Stimulated activated CD4-positive, alpha-beta T cell treated with anti-CD3 and anti-CD28 coated beads, Interleukin-4, amount 100 ng/mL, for 48 hours (primary cell): ENCODE measurements at regions not wholly inside any gene's neighbourhood (a gene's known extent, or its start where the extent isn't known, plus 50 kb on each side); places are given as distances from the start of the nearest gene placed in this dataset.

Experiments used
- DNase-seq, 2 donors: peaks; one replicate each; pipeline ENCODE4 v3.0.0-alpha.2; 2020; ENCODE audit warnings: low read depth in 2 of 2

DNA sequence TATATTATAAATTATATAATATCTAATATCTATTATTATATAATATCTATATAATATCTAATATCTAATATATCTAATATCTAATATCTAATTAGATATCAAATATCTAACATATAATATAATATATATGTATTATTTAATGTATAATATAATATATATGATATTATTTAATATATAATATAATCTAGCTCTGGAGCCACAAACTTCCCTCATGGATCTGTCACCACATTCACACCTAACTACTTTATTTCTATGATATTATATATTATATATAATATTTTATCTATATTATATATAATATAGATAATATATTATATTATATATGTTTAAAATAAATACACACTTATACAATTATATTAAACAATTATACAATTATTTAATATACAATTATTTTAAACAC is 667.5 kb downstream of the KCTD8 start:
- DNase-seq = no peak

GRCh38 chr4:43782391-43782790 is 666.2 kb downstream of the KCTD8 start:
- no peak for DNase-seq

- no peak for DNase-seq
Measured at GRCh38 chr4:43816116-43816515, 632.5 kb downstream of the KCTD8 start.

DNA sequence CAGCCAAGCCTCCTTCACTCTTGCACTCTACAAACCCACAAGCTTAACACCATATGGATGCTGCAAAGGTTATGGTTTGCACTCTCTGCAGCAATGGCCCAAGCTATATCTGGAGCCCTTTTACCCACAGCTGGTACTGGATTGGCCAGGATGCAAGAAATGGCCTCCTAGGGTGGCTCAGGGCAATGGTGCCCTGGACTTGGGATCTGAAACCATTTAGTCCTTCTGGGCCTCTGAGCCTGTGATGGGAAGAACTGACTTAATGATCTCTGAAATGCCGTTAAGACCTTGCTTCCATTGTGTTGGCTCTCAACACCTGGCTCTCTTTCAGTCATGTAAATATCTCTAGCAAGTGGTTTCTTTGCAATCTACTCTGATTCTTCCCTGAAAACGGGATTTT is 626.0 kb downstream of the KCTD8 start:
- DNase-seq = no peak

DNA sequence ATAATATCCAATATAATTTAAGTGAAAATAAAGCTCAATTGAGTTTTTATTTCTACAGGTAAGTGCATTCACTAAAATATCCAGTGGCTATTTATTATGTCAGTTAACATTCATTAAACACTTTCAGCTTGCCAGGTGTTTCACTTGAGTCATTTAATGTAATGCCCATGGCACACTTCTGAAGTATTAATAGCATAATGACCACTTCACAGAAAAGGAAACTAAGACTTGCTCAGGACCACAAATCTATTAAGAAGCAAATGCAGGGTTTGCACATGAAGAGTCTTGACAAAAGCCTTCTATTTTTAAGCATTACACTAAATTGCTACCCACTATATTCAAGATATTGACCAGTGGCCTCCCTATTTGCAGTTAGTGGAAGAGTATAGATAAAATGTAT is 612.7 kb downstream of the KCTD8 start:
- no peak for DNase-seq

DNA sequence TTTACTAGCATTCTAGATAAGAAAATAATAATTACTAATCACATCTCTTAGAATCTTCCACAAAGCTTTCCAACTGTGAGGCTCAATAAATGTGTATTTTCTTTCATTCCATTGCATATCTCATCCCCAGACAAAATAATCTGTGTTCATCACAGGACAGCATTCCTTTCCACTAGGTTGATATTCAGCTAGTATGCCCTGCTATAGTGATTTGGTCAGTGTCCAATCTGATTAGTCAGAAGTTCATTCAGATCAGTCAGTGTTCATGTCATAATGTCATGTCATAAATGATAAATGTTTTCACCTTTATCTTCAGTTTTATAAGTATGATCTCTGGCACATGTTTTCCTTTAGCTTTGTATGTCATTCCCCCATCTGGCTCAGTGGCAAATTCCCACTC is 611.4 kb downstream of the KCTD8 start:
- no peak for DNase-seq

GRCh38 chr4:43837604-43838003 is 611.0 kb downstream of the KCTD8 start:
- no peak for DNase-seq

- no peak for DNase-seq
Measured at GRCh38 chr4:43842594-43842993, 606.0 kb downstream of the KCTD8 start.

DNA sequence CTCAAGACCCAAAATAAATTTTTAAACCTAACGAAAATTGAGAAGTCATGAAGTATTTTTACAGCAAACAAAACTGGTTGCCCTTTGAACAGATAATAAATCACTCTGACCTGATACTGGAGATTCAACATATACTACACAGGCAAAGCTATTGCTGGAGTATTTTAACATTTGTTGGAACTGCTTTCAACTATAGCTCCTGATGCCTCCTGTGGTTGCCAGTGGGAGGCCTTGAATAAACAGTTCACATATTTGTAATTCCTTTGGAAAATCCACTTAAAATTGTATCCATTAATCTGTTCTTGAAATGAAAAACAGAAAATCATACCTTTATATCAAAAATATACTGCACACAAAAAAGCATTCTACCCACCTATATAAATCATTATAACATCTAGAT is 605.1 kb downstream of the KCTD8 start:
- DNase-seq = no peak

DNA sequence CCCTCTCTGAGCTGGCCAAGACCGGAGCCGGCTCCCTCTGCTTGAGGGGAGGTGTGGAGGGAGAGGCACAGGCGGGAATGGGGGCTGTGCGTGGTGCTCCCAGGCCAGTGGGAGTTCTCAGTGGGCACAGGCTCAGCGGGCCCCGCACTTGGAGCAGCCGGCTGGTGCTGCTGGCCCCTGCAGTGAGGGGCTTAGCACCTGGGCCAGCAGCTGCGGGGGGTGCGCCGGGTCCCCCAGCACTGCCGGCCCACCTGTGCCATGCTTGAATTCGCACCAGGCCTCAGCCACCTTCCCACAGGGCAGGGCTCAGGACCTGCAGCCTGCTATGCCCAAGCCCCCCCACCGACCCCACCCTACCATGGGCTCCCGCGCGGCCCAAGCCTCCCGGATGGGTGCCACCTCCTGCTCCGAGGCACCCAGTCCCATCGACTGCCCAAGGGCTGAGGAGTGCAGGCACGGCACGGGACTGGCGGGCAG is 602.5 kb downstream of the KCTD8 start:
- DNase-seq = no peak

DNA sequence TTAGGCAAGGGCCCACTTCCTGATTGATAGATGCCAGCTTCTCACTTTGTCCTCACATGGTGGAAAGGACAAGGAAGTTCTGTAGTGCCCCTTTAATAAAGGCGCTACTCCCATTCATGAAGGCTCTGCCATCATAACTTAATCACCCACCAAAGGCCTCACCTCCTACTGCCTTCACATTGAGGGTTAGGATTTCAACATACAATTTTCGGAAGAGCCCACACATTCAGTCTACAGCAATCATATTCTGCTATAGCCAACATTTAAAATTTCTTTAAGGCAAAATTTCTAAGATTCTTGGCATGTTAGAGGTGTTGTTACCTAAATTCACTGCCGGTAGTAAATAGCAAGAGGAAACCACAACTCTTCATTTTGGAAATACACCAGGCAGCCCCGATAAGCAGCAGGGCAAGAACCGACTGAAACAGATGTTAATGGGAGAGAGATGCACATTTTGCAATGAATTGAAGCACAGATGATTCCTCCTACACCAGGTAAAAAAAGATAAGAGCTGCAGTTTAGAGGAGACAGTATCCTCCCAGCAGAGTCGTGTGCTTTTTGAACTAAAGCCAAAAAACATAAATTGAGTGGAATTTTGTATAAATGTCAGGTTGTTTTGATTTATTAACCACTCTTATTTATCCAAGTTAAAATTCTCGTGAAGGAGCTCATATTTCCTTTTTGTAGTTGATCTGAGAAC is 594.9 kb downstream of the KCTD8 start:
- DNase-seq = no peak

- no peak for DNase-seq
Measured at GRCh38 chr4:43855283-43855682, 593.3 kb downstream of the KCTD8 start.

- DNase-seq = no peak
Measured at GRCh38 chr4:43864616-43865146, 583.9 kb downstream of the KCTD8 start.

DNA sequence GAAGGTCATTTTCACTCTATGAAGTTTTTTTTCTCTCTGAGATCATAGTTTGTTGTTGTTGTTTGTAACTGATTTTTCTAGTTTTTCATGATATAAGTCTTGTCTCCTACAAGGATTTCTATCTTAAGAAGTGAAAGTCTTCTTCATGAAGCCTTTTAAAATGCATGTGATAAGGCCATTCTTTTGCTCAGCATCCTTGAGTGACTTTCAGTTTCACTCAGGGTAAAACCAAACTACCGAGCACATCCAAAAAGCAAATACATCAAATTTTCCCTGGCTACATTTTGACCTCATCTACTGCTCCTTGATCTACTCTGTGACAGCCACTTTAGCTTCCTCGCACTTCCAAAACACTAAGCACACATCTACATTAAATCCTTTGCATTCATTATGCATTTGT is 580.7 kb downstream of the KCTD8 start:
- no peak for DNase-seq

- DNase-seq = no peak
Measured at GRCh38 chr4:43875655-43876054, 573.0 kb downstream of the KCTD8 start.

- no peak for DNase-seq
Measured at GRCh38 chr4:43882470-43882869, 566.1 kb downstream of the KCTD8 start.

DNA sequence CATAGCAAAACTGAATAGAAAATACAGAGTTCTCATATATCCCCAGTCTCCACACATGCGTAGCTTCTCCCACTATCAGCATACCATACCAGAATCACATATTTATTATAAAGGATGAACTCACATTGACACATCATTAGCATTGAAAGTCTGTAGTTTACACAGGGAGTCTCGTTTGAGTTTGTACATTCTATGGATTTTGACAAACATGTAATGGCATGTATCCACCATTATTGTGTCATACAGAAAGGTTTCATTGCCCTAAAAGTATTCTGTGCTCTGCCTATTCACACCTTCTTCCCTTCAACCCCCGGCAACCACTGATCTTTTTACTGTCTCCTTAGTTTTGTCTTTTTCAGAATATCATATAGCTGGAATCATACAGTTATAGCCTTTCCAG is 562.4 kb downstream of the KCTD8 start:
- DNase-seq = no peak

- no peak for DNase-seq
Measured at GRCh38 chr4:43898836-43899235, 549.8 kb downstream of the KCTD8 start.

GRCh38 chr4:43903456-43903855 is 545.2 kb downstream of the KCTD8 start:
- DNase-seq = no peak

GRCh38 chr4:43918377-43918776 is 530.2 kb downstream of the KCTD8 start:
- DNase-seq = no peak

- DNase-seq = no peak
Measured at GRCh38 chr4:43932448-43932847, 516.2 kb downstream of the KCTD8 start.

- no peak for DNase-seq
Measured at GRCh38 chr4:43943998-43944397, 504.6 kb downstream of the KCTD8 start.

DNA sequence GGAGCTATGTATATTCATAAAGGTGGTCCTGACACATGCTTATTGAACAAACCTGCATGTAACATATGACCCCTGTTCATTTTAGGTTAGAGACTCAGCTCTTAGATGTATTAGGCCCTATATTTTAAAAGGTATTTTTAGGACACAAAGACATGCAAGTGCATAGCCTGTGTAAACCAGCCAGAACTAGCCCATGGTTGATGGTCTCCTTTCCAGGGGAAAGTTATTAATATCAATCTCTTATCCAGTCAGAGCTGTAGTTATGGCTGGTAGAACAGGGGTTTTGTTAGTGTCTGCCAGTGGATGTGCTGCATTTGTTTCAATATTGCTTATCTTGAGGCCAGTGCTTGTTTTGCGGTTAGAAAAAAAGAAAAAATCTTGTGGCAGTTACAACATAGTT is 488.6 kb downstream of the KCTD8 start:
- no peak for DNase-seq

DNA sequence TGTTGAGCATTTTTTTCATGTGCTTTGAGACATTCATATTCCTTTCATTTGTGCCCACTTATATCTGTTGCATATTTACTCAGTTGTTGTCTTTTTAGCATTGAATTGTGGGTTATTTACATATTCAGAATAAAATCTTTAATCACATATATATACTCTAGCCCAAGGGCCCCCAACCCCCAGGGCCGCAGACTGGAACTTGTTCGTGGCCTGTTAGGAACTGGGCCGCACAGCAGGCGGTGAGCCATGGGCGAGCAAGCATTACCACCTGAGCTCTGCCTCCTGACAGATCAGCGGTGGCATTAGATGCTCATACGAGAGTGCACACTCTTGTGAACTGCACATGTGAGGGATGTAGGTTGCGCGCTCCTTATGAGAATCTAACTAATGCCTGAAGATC is 480.6 kb downstream of the KCTD8 start:
- DNase-seq = no peak
